Upper lobe of left lung (tissue), 4 donors: ENCODE measurements at regions not wholly inside any gene's neighbourhood (a gene's known extent, or its start where the extent isn't known, plus 50 kb on each side); places are given as distances from the start of the nearest gene placed in this dataset.

Experiments
- POLR2A ChIP-seq, 4 donors: fragments of 450-650 bp; IDR thresholded peaks; one replicate each; pipeline ENCODE4 v1.5.1; 2016 to 2017; ENCODE audit warnings: antibody characterized with exemption in 4 of 4, mild to moderate bottlenecking in 2 of 4
- POLR2AphosphoS5 ChIP-seq, 2 donors: sonication (generic); formaldehyde crosslinking; IDR thresholded peaks; one replicate each; pipeline ENCODE4 v1.5.1; 2017; ENCODE audit warnings: antibody characterized with exemption in 2 of 2
- TF ChIP-seq, protein P1 (sequence below), 6 experiments: fragments of 450-650 bp in 4 of 6; fragments of 200-600 bp in 2 of 6; sonication (generic) in 2 of 6; IDR thresholded peaks; one replicate each; pipeline ENCODE4 v1.5.1; 2016 to 2019; ENCODE audit warnings: antibody characterized with exemption in 6 of 6

DNA sequence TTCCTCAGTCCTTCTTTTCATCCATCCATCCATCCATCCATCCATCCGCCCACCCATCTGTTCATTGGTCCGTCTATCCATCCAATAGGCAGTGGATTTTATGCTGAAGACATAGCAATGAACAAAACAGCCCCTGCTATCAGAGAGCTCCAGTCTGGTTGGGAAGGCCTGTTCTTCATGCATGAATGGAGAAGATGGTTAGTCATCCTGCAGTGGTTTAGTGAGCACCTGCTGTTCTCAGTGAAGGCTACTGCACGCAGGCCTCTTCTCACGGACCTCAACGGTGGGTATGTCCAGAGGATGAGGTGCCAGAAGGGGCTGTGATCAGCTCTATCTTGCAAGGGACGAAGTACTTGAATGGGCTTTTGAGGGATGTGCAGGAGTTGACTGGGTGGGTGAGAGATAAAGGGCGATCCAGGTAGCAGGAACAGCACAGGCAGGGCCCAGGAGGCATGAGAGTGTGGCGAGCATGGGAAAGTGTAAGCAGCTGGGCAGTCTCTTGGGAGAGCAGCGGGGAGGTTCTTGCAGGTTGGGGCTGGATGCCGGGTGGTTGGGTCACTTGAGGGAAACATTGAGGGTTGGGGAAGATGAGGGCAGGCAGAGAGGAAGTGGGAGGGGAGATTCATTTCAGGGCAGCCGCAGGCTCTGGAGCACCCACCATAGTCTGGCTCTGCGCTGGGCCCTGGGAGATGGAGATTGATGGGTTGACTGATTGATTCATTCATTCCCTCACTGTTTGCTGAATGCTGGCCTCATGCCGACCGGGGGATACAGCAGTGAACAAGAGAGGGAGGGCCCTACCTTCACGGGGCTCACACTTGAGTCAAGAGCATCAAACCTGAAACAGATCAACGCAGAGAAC is 115.0 kb upstream of the CIBAR2 start:
- TF ChIP-seq POLR2AphosphoS5 (IDR thresholded peaks at IDR 0.05) (no peak), POLR2A (IDR thresholded peaks at IDR 0.05) (no peak)
- TF ChIP-seq, protein P1, sequence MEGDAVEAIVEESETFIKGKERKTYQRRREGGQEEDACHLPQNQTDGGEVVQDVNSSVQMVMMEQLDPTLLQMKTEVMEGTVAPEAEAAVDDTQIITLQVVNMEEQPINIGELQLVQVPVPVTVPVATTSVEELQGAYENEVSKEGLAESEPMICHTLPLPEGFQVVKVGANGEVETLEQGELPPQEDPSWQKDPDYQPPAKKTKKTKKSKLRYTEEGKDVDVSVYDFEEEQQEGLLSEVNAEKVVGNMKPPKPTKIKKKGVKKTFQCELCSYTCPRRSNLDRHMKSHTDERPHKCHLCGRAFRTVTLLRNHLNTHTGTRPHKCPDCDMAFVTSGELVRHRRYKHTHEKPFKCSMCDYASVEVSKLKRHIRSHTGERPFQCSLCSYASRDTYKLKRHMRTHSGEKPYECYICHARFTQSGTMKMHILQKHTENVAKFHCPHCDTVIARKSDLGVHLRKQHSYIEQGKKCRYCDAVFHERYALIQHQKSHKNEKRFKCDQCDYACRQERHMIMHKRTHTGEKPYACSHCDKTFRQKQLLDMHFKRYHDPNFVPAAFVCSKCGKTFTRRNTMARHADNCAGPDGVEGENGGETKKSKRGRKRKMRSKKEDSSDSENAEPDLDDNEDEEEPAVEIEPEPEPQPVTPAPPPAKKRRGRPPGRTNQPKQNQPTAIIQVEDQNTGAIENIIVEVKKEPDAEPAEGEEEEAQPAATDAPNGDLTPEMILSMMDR (IDR thresholded peaks at IDR 0.05) = no peak
